GM23338 (cell line): ENCODE measurements at regions not wholly inside any gene's neighbourhood (a gene's known extent, or its start where the extent isn't known, plus 50 kb on each side); places are given as distances from the start of the nearest gene placed in this dataset.

Experiments
- ATAC-seq: fragments of 200-7000 bp; cut with Tn5 transposase; 3 replicates; pipeline ENCODE4 v1.9.1; 2020
- DNase-seq: peaks from one replicate; pipeline ENCODE4 v3.0.0-alpha.2; 2015; ENCODE audit warnings: low spot score
- H2AFZ ChIP-seq: fragments of 200-600 bp; sonication (generic); 2 replicates; pipeline ENCODE4 v1.8.0; 2016; ENCODE audit warnings: antibody characterized with exemption, mild to moderate bottlenecking, moderate library complexity
- H3F3A ChIP-seq: fragments of 200-600 bp; sonication (generic); replicated peaks from 2 replicates; pipeline ENCODE4 v1.8.0; 2017; ENCODE audit warnings: antibody characterized with exemption, mixed run types, low read depth
- H3K27ac ChIP-seq: fragments of 200-600 bp; sonication (generic); 2 replicates; pipeline ENCODE4 v1.6.1; 2016; ENCODE audit warnings: low read depth
- H3K27me3 ChIP-seq: fragments of 200-600 bp; sonication (generic); 2 replicates; pipeline ENCODE4 v1.8.0; 2016; ENCODE audit warnings: mild to moderate bottlenecking, mixed run types, moderate library complexity; ENCODE audit not compliant: insufficient read depth
- H3K36me3 ChIP-seq: fragments of 200-600 bp; sonication (generic); 2 replicates; pipeline ENCODE4 v1.8.0; 2016; ENCODE audit warnings: mild to moderate bottlenecking; ENCODE audit not compliant: insufficient read depth
- H3K4me1 ChIP-seq: fragments of 200-600 bp; sonication (generic); 2 replicates; pipeline ENCODE4 v1.8.0; 2016; ENCODE audit warnings: mild to moderate bottlenecking, moderate library complexity; ENCODE audit not compliant: insufficient read depth
- H3K4me2 ChIP-seq: fragments of 200-600 bp; sonication (generic); 2 replicates; pipeline ENCODE4 v1.7.1; 2017; ENCODE audit warnings: mixed run types
- H3K4me3 ChIP-seq: fragments of 200-600 bp; sonication (generic); 2 replicates; pipeline ENCODE4 v1.6.1; 2016; ENCODE audit warnings: mixed run types
- H3K79me2 ChIP-seq: fragments of 200-600 bp; sonication (generic); replicated peaks from 2 replicates; pipeline ENCODE4 v1.8.0; 2017; ENCODE audit warnings: mild to moderate bottlenecking; ENCODE audit not compliant: insufficient read depth
- H3K9me2 ChIP-seq: fragments of 200-600 bp; sonication (generic); 2 replicates; pipeline ENCODE4 v1.8.0; 2017; ENCODE audit not compliant: insufficient read depth
- H4K20me1 ChIP-seq: fragments of 200-600 bp; sonication (generic); replicated peaks from 2 replicates; pipeline ENCODE4 v1.8.0; 2017; ENCODE audit warnings: mild to moderate bottlenecking; ENCODE audit not compliant: insufficient read depth
- H3K27ac Mint-ChIP-seq: 2 replicates; pipeline ENCODE4 v1.8.0; 2020; ENCODE audit warnings: inconsistent platforms, mild to moderate bottlenecking, moderate library complexity, mixed read lengths
- H3K27me3 Mint-ChIP-seq: 3 replicates; pipeline ENCODE4 v1.8.0; 2022; ENCODE audit warnings: low read depth, mild to moderate bottlenecking, moderate library complexity, mixed read lengths, inconsistent platforms; ENCODE audit not compliant: insufficient read depth, poor library complexity
- H3K36me3 Mint-ChIP-seq: 3 replicates; pipeline ENCODE4 v1.8.0; 2021; ENCODE audit warnings: low read depth, mild to moderate bottlenecking, inconsistent platforms, moderate library complexity, mixed read lengths
- H3K4me1 Mint-ChIP-seq: 3 replicates; pipeline ENCODE4 v1.8.0; 2020; ENCODE audit warnings: mild to moderate bottlenecking, inconsistent platforms, mixed read lengths
- H3K4me3 Mint-ChIP-seq: 3 replicates; pipeline ENCODE4 v1.8.0; 2021; ENCODE audit warnings: moderate library complexity, mild to moderate bottlenecking, inconsistent platforms, mixed read lengths
- H3K9me3 Mint-ChIP-seq: 3 replicates; pipeline ENCODE4 v1.8.0; 2020; ENCODE audit warnings: moderate library complexity, mild to moderate bottlenecking, inconsistent platforms, mixed read lengths
- CREB1 ChIP-seq: fragments of 250-450 bp; sonication (Bioruptor Pico); IDR thresholded peaks from 2 replicates; pipeline ENCODE4 v1.5.0; 2020; ENCODE audit warnings: low read depth, mild to moderate bottlenecking, moderate library complexity
- EZH2 ChIP-seq: fragments of 200-600 bp; sonication (generic); IDR thresholded peaks from one replicate; pipeline ENCODE4 v1.8.0; 2017; ENCODE audit warnings: antibody characterized with exemption, mild to moderate bottlenecking, low read depth; ENCODE audit not compliant: unreplicated experiment
- EZH2phosphoT487 ChIP-seq: fragments of 200-600 bp; sonication (generic); IDR thresholded peaks from one replicate; pipeline ENCODE4 v1.8.1; 2018; ENCODE audit warnings: antibody characterized with exemption; ENCODE audit not compliant: unreplicated experiment
- JUNB ChIP-seq: IDR thresholded peaks from one replicate; pipeline ENCODE4 v1.6.1; 2016; ENCODE audit warnings: antibody characterized with exemption; ENCODE audit not compliant: unreplicated experiment
- NANOG ChIP-seq: IDR thresholded peaks from 2 replicates; pipeline ENCODE4 v1.6.1; 2016; ENCODE audit warnings: antibody characterized with exemption, borderline replicate concordance
- POLR2AphosphoS5 ChIP-seq: IDR thresholded peaks from 2 replicates; pipeline ENCODE4 v1.6.1; 2016; ENCODE audit warnings: antibody characterized with exemption, low read depth
- STAT1 ChIP-seq: IDR thresholded peaks from one replicate; pipeline ENCODE4 v1.6.1; 2016; ENCODE audit warnings: antibody characterized with exemption; ENCODE audit not compliant: unreplicated experiment
- ZNF114 ChIP-seq: fragments of 250-450 bp; sonication (Bioruptor Pico); IDR thresholded peaks from 2 replicates; pipeline ENCODE4 v1.5.0; 2020; ENCODE audit warnings: mild to moderate bottlenecking, moderate library complexity
- TF ChIP-seq, protein P1 (sequence below): fragments of 250-450 bp; sonication (Bioruptor Pico); IDR thresholded peaks from 2 replicates; pipeline ENCODE4 v1.5.0; 2020; ENCODE audit warnings: mild to moderate bottlenecking, moderate library complexity
- TF ChIP-seq, protein P2 (sequence below), 2 experiments: fragments of 200-600 bp in 1 of 2; sonication (generic) in 1 of 2; conservative IDR thresholded peaks; 2 replicates each; pipeline versions ENCODE4 v1.5.1 to v1.6.1; 2016 to 2017; ENCODE audit warnings: antibody characterized with exemption in 2 of 2, low read depth in 2 of 2, mild to moderate bottlenecking in 2 of 2, moderate library complexity in 1 of 2
- TF ChIP-seq, protein P3 (sequence below): IDR thresholded peaks from 2 replicates; pipeline ENCODE4 v1.6.1; 2016; ENCODE audit warnings: antibody characterized with exemption
- TF ChIP-seq, protein P4 (sequence below): IDR thresholded peaks from one replicate; pipeline ENCODE4 v1.6.1; 2018; ENCODE audit warnings: antibody characterized with exemption; ENCODE audit not compliant: unreplicated experiment

DNA sequence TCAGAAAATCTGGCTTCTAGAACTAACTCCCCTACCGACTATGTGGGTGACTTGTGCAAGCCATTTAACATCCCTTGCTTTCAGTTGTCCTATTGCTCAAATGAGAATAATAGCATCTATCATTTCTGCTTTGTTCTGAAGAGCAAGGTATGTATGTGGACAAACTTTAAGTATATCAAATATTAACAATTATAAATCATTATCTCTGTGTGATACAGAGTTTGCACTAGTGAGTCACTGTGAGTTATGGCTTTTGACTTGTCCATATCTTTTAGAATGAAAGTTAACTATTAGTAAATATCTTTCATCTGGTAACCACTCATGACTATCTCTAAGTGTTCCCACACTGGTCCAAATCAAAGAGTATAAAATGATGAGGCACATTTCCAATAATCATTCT, 812.9 kb upstream of the ADGRL2 start:
- Histone ChIP-seq H3K4me3 (no peak overlapping the region), H3K9me2 (no peaks in the 10 kb centered on the region), H4K20me1 (no peaks in the 10 kb centered on the region), H3K27me3 (no peaks in the 10 kb centered on the region), H3K79me2 (no peaks in the 10 kb centered on the region), H3K4me1 (peaks cover 5% of the 10 kb centered on the region), H2AFZ (no peak overlapping the region), H3F3A (no peaks in the 10 kb centered on the region), H3K27ac (no peak overlapping the region), H3K4me2 (no peak overlapping the region), H3K36me3 (no peaks in the 10 kb centered on the region)
- Mint-ChIP-seq H3K27ac (no peak overlapping the region), H3K4me3 (no peak overlapping the region), H3K27me3 (no peaks in the 10 kb centered on the region), H3K9me3 (no peaks in the 10 kb centered on the region), H3K4me1 (peaks cover 12% of the 10 kb centered on the region; the same call in 2 of the 3 replicates), H3K36me3 (no peaks in the 10 kb centered on the region)
- DNase-seq (no peak), ATAC-seq (no peak)
- TF ChIP-seq EZH2phosphoT487 (no peak), EZH2 (no peak), CREB1 (no peak), NANOG (no peak), ZNF114 (no peak), JUNB (no peak), POLR2AphosphoS5 (no peak), STAT1 (no peak)
- TF ChIP-seq, protein P1, sequence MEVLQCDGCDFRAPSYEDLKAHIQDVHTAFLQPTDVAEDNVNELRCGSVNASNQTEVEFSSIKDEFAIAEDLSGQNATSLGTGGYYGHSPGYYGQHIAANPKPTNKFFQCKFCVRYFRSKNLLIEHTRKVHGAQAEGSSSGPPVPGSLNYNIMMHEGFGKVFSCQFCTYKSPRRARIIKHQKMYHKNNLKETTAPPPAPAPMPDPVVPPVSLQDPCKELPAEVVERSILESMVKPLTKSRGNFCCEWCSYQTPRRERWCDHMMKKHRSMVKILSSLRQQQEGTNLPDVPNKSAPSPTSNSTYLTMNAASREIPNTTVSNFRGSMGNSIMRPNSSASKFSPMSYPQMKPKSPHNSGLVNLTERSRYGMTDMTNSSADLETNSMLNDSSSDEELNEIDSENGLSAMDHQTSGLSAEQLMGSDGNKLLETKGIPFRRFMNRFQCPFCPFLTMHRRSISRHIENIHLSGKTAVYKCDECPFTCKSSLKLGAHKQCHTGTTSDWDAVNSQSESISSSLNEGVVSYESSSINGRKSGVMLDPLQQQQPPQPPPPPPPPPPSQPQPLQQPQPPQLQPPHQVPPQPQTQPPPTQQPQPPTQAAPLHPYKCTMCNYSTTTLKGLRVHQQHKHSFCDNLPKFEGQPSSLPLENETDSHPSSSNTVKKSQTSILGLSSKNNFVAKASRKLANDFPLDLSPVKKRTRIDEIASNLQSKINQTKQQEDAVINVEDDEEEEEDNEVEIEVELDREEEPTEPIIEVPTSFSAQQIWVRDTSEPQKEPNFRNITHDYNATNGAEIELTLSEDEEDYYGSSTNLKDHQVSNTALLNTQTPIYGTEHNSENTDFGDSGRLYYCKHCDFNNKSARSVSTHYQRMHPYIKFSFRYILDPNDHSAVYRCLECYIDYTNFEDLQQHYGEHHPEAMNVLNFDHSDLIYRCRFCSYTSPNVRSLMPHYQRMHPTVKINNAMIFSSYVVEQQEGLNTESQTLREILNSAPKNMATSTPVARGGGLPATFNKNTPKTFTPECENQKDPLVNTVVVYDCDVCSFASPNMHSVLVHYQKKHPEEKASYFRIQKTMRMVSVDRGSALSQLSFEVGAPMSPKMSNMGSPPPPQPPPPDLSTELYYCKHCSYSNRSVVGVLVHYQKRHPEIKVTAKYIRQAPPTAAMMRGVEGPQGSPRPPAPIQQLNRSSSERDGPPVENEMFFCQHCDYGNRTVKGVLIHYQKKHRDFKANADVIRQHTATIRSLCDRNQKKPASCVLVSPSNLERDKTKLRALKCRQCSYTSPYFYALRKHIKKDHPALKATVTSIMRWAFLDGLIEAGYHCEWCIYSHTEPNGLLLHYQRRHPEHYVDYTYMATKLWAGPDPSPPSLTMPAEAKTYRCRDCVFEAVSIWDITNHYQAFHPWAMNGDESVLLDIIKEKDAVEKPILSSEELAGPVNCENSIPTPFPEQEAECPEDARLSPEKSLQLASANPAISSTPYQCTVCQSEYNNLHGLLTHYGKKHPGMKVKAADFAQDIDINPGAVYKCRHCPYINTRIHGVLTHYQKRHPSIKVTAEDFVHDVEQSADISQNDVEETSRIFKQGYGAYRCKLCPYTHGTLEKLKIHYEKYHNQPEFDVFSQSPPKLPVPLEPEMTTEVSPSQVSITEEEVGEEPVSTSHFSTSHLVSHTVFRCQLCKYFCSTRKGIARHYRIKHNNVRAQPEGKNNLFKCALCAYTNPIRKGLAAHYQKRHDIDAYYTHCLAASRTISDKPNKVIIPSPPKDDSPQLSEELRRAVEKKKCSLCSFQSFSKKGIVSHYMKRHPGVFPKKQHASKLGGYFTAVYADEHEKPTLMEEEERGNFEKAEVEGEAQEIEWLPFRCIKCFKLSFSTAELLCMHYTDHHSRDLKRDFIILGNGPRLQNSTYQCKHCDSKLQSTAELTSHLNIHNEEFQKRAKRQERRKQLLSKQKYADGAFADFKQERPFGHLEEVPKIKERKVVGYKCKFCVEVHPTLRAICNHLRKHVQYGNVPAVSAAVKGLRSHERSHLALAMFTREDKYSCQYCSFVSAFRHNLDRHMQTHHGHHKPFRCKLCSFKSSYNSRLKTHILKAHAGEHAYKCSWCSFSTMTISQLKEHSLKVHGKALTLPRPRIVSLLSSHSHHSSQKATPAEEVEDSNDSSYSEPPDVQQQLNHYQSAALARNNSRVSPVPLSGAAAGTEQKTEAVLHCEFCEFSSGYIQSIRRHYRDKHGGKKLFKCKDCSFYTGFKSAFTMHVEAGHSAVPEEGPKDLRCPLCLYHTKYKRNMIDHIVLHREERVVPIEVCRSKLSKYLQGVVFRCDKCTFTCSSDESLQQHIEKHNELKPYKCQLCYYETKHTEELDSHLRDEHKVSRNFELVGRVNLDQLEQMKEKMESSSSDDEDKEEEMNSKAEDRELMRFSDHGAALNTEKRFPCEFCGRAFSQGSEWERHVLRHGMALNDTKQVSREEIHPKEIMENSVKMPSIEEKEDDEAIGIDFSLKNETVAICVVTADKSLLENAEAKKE, result no peak
- TF ChIP-seq, protein P2, sequence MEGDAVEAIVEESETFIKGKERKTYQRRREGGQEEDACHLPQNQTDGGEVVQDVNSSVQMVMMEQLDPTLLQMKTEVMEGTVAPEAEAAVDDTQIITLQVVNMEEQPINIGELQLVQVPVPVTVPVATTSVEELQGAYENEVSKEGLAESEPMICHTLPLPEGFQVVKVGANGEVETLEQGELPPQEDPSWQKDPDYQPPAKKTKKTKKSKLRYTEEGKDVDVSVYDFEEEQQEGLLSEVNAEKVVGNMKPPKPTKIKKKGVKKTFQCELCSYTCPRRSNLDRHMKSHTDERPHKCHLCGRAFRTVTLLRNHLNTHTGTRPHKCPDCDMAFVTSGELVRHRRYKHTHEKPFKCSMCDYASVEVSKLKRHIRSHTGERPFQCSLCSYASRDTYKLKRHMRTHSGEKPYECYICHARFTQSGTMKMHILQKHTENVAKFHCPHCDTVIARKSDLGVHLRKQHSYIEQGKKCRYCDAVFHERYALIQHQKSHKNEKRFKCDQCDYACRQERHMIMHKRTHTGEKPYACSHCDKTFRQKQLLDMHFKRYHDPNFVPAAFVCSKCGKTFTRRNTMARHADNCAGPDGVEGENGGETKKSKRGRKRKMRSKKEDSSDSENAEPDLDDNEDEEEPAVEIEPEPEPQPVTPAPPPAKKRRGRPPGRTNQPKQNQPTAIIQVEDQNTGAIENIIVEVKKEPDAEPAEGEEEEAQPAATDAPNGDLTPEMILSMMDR (conservative IDR thresholded peaks at IDR 0.05; ENCODE audit: low read depth in 2 of 2), result no peak
- TF ChIP-seq, protein P3, sequence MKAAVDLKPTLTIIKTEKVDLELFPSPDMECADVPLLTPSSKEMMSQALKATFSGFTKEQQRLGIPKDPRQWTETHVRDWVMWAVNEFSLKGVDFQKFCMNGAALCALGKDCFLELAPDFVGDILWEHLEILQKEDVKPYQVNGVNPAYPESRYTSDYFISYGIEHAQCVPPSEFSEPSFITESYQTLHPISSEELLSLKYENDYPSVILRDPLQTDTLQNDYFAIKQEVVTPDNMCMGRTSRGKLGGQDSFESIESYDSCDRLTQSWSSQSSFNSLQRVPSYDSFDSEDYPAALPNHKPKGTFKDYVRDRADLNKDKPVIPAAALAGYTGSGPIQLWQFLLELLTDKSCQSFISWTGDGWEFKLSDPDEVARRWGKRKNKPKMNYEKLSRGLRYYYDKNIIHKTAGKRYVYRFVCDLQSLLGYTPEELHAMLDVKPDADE, result no peak
- TF ChIP-seq, protein P4, sequence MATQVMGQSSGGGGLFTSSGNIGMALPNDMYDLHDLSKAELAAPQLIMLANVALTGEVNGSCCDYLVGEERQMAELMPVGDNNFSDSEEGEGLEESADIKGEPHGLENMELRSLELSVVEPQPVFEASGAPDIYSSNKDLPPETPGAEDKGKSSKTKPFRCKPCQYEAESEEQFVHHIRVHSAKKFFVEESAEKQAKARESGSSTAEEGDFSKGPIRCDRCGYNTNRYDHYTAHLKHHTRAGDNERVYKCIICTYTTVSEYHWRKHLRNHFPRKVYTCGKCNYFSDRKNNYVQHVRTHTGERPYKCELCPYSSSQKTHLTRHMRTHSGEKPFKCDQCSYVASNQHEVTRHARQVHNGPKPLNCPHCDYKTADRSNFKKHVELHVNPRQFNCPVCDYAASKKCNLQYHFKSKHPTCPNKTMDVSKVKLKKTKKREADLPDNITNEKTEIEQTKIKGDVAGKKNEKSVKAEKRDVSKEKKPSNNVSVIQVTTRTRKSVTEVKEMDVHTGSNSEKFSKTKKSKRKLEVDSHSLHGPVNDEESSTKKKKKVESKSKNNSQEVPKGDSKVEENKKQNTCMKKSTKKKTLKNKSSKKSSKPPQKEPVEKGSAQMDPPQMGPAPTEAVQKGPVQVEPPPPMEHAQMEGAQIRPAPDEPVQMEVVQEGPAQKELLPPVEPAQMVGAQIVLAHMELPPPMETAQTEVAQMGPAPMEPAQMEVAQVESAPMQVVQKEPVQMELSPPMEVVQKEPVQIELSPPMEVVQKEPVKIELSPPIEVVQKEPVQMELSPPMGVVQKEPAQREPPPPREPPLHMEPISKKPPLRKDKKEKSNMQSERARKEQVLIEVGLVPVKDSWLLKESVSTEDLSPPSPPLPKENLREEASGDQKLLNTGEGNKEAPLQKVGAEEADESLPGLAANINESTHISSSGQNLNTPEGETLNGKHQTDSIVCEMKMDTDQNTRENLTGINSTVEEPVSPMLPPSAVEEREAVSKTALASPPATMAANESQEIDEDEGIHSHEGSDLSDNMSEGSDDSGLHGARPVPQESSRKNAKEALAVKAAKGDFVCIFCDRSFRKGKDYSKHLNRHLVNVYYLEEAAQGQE, result no peak
